ENCODE measurements at regions not wholly inside any gene's neighbourhood (a gene's known extent, or its start where the extent isn't known, plus 50 kb on each side); places are given as distances from the start of the nearest gene placed in this dataset.

DNA sequence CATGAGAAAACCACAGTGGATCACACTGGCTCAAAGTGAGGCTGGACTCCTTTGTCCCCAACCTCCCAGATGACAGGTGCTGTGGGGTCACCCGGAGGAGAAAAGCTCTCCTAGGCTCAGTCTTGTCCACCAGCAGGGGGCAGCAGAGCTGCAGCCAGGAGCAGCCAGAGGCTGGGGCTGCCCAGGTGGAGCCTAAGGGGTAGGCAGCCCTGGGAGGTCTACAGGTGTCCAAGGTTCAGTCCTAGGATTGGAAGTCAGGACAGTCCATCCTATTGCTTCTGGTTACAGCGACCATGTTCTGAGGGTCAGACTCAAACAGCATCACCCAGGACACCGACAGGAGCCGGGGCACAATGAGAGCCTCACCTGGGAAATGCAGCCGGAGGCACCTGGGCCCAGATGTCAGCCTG lies 77.6 kb upstream of the IGLL5 start:
- no peaks in the 10 kb centered on the region for H3K36me3 Mint-ChIP-seq
- H3K4me1 Mint-ChIP-seq (ENCODE audit: unreplicated experiment): no peaks in the 10 kb centered on the region
- DNase-seq (ENCODE audit: extremely low spot score, unreplicated experiment): peak; percentile 71
- H3K4me3 Mint-ChIP-seq: no peak overlapping the region
- TF ChIP-seq, protein P1, sequence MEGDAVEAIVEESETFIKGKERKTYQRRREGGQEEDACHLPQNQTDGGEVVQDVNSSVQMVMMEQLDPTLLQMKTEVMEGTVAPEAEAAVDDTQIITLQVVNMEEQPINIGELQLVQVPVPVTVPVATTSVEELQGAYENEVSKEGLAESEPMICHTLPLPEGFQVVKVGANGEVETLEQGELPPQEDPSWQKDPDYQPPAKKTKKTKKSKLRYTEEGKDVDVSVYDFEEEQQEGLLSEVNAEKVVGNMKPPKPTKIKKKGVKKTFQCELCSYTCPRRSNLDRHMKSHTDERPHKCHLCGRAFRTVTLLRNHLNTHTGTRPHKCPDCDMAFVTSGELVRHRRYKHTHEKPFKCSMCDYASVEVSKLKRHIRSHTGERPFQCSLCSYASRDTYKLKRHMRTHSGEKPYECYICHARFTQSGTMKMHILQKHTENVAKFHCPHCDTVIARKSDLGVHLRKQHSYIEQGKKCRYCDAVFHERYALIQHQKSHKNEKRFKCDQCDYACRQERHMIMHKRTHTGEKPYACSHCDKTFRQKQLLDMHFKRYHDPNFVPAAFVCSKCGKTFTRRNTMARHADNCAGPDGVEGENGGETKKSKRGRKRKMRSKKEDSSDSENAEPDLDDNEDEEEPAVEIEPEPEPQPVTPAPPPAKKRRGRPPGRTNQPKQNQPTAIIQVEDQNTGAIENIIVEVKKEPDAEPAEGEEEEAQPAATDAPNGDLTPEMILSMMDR (conservative IDR thresholded peaks at IDR 0.05): peak; percentile 84
- H3K9me3 Mint-ChIP-seq: no peaks in the 10 kb centered on the region
- H3K27me3 Mint-ChIP-seq: peaks cover 40% of the 10 kb centered on the region
- H3K27ac Mint-ChIP-seq: no peak overlapping the region

DNA sequence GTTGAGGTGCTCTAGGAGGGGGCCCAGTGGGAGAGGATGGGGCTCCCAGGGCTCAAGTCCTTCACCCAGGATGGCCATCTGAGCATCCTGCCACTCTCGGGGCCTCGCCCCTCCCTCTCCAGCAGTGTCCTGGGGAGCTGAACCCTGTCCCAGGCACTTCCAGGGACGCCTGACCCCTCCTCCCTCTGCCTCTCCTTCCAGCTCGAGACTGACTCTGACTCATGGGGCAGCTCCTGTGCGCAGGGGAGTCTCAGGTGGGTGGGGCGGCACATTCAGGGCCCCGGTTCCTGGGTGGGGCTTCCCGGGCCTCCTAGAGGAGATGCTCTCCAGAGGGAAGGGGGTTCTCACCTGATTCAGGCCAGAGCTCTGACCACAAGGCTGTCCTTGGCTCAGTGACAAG lies 77.1 kb upstream of the IGLL5 start:
- Mint-ChIP-seq H3K4me1 (ENCODE audit: unreplicated experiment) (no peaks in the 10 kb centered on the region), H3K4me3 (no peak overlapping the region), H3K36me3 (no peaks in the 10 kb centered on the region), H3K27ac (no peak overlapping the region), H3K9me3 (no peaks in the 10 kb centered on the region), H3K27me3 (peaks cover 40% of the 10 kb centered on the region)
- DNase-seq (ENCODE audit: extremely low spot score, unreplicated experiment): peak; percentile 64
- TF ChIP-seq, protein P1 (conservative IDR thresholded peaks at IDR 0.05): no peak

DNA sequence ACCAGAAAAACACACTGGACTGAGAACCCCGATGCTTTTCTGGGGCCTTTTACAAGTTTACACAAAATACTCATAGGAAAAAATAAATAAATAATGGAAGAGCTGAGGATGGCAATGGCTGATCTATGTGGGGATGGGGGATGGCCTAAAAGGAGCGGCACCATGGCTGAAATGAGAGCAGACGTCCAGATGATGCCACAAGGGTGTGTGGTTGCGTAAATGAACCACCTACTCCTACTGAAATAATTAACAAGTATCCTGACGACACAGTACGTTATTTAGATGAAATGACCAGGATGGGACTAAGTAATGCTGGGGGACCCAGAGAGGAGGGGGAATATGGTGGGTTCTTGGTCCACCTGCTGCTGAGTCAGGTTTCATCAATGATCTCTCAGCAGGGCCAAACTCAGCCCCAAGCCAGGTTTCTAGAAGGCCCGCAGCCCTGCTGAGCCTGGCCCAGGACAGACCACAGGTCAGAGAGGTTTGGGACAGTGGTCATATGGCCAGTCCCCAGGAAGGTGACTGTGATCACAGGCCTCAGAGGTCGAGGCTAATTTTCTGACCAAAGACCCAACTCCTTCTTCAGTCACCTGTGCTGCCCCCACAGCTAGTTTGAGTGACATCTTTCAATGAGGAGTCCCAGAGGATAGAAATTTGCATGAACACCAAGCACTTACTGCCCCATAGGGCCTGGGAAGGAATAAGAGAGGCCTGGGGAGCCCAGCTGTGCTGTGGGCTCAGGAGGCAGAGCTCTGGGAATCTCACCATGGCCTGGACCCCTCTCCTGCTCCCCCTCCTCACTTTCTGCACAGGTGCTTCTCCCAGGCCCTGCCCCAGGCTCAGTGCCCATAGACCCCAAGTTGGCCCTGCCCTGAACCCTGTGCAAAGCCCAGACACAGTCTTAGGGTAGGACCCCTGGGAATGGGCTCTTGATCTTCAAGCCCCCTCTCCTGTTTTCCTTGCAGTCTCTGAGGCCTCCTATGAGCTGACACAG lies 76.3 kb upstream of the IGLL5 start:
- TF ChIP-seq, protein P1 (conservative IDR thresholded peaks at IDR 0.05): no peak
- H3K27me3 Mint-ChIP-seq: peaks cover 47% of the 10 kb centered on the region
- no peak overlapping the region for H3K4me3 Mint-ChIP-seq
- no peaks in the 10 kb centered on the region for H3K9me3 Mint-ChIP-seq
- DNase-seq (ENCODE audit: extremely low spot score, unreplicated experiment): peak; percentile 39
- no peaks in the 10 kb centered on the region for H3K4me1 Mint-ChIP-seq (ENCODE audit: unreplicated experiment)
- H3K36me3 Mint-ChIP-seq: no peaks in the 10 kb centered on the region
- no peak overlapping the region for H3K27ac Mint-ChIP-seq

DNA sequence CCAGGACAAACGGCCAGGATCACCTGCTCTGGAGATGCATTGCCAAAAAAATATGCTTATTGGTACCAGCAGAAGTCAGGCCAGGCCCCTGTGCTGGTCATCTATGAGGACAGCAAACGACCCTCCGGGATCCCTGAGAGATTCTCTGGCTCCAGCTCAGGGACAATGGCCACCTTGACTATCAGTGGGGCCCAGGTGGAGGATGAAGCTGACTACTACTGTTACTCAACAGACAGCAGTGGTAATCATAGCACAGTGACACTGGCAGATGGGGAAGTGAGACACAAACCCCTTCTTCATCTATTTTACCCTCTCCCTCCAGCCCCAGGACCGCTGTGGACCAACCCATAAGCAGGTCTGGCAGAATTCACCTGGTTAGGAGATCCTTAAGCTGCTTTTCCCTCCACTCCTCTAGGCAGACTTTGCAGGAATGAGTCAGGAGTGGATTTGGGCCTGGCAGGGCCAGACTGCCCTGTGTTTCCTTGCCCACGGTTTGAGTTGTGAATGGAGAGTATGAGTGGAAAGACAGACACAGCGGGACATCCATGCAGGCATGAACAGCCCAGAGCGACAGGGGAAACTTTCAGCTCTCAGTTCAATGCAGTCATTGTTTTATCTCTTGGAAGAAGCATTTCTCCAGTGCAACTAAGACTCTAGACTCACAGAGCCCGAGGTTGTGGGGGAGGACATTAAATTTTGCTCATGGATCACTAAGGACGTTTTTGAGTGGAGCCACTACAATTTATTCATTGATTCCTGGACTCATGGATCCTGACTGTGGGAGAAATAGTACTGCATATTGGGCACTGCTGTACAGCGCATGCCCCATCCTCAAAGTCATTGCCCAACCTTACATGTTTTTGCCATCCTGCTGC lies 75.3 kb upstream of the IGLL5 start:
- Mint-ChIP-seq H3K9me3 (no peaks in the 10 kb centered on the region), H3K4me1 (ENCODE audit: unreplicated experiment) (no peaks in the 10 kb centered on the region), H3K27me3 (peaks cover 46% of the 10 kb centered on the region), H3K27ac (no peak overlapping the region), H3K4me3 (no peak overlapping the region), H3K36me3 (no peaks in the 10 kb centered on the region)
- DNase-seq (ENCODE audit: extremely low spot score, unreplicated experiment): peak; percentile 39
- TF ChIP-seq, protein P1 (conservative IDR thresholded peaks at IDR 0.05): no peak

DNA sequence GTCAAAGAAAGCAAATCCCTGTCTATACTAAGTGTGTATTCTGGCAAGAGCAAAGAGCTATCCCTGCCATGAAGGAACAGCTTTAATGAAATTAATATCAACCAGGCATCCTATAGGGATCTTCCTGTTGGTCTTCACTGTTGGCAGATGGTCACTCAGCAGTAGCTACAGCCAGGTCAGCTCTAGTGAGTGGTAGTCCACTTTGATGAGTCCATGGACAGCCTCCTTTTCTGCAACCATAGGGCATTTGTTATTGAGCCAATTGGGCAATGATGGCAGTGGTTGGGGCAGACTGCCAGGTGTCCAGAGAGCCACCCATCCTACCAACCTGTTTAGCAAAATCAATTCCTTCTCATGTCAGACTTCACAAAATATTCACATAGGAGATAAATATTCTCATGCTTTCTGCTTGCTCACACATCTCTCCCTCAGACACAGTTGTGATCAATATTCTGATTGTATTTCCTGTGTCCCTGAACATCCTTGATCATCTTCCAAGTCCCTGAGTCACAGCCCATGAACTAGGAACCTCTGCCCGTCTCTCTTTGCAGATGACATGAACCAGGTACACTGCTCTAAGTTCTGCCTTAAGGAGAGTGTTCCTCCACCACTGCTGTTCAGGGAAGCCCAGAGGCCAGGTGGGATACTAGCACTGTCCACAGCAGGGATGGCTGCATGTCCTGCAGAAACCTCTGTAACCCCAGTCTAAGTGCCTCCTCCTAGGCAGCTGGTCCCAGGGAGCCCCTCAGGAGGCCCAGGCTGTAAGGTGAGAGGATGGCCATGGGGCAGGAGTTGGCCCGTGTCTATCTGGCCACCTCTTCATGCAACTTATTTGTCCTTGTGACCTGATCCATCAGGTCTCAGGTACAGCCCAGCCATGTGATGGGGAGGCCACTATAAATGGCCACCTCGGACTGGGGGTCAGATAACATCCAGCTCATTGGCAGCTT lies 74.2 kb upstream of the IGLL5 start:
- Mint-ChIP-seq H3K36me3 (no peaks in the 10 kb centered on the region), H3K27ac (no peak overlapping the region), H3K4me1 (ENCODE audit: unreplicated experiment) (no peaks in the 10 kb centered on the region), H3K9me3 (no peaks in the 10 kb centered on the region), H3K4me3 (no peak overlapping the region), H3K27me3 (peaks cover 44% of the 10 kb centered on the region)
- TF ChIP-seq, protein P1 (conservative IDR thresholded peaks at IDR 0.05): no peak
- DNase-seq (ENCODE audit: extremely low spot score, unreplicated experiment): peak; percentile 45
